ENCODE measurements at regions not wholly inside any gene's neighbourhood (a gene's known extent, or its start where the extent isn't known, plus 50 kb on each side); places are given as distances from the start of the nearest gene placed in this dataset.

GRCh38 chr4:29521281-29521680, 1198.9 kb upstream of the PCDH7 start:
- no peak for TF ChIP-seq FOXP2 (optimal IDR thresholded peaks at IDR 0.05; ENCODE audit: borderline replicate concordance, extremely low read depth, extremely low read length, insufficient read depth)

GRCh38 chr4:29536745-29537144, 1183.4 kb upstream of the PCDH7 start:
- TF ChIP-seq REST (IDR thresholded peaks at IDR 0.05; ENCODE audit: insufficient read depth in 1 of 2, low read depth in 2 of 2, low read length in 2 of 2) (no peak), FOXP2 (optimal IDR thresholded peaks at IDR 0.05; ENCODE audit: borderline replicate concordance, extremely low read depth, extremely low read length, insufficient read depth) (no peak), TAF1 (IDR thresholded peaks at IDR 0.05; ENCODE audit: borderline replicate concordance, insufficient read depth, low read length) (no peak), POLR2AphosphoS5 (IDR thresholded peaks at IDR 0.05; ENCODE audit: low read depth, low read length) (no peak), SIN3A (IDR thresholded peaks at IDR 0.05; ENCODE audit: borderline replicate concordance, insufficient read depth, low read length) (no peak)

GRCh38 chr4:29538889-29539646, 1181.1 kb upstream of the PCDH7 start:
- no peak for TF ChIP-seq POLR2AphosphoS5 (IDR thresholded peaks at IDR 0.05; ENCODE audit: low read depth, low read length)
- TF ChIP-seq REST (IDR thresholded peaks at IDR 0.05; ENCODE audit: insufficient read depth in 1 of 2, low read depth in 2 of 2, low read length in 2 of 2) = no peak
- no peak for TF ChIP-seq FOXP2 (optimal IDR thresholded peaks at IDR 0.05; ENCODE audit: borderline replicate concordance, extremely low read depth, extremely low read length, insufficient read depth)
- TF ChIP-seq TAF1 (IDR thresholded peaks at IDR 0.05; ENCODE audit: borderline replicate concordance, insufficient read depth, low read length) = no peak
- TF ChIP-seq SIN3A (IDR thresholded peaks at IDR 0.05; ENCODE audit: borderline replicate concordance, insufficient read depth, low read length) = no peak

- TF ChIP-seq POLR2AphosphoS5 (IDR thresholded peaks at IDR 0.05; ENCODE audit: low read depth, low read length) (no peak), REST (IDR thresholded peaks at IDR 0.05; ENCODE audit: insufficient read depth in 1 of 2, low read depth in 2 of 2, low read length in 2 of 2) (no peak), FOXP2 (optimal IDR thresholded peaks at IDR 0.05; ENCODE audit: borderline replicate concordance, extremely low read depth, extremely low read length, insufficient read depth) (no peak), SIN3A (IDR thresholded peaks at IDR 0.05; ENCODE audit: borderline replicate concordance, insufficient read depth, low read length) (no peak), TAF1 (IDR thresholded peaks at IDR 0.05; ENCODE audit: borderline replicate concordance, insufficient read depth, low read length) (no peak)
Observed at GRCh38 chr4:29540439-29541102, 1179.6 kb upstream of the PCDH7 start.

- no peak for TF ChIP-seq SIN3A (IDR thresholded peaks at IDR 0.05; ENCODE audit: borderline replicate concordance, insufficient read depth, low read length)
- TF ChIP-seq POLR2AphosphoS5 (IDR thresholded peaks at IDR 0.05; ENCODE audit: low read depth, low read length) = no peak
- no peak for TF ChIP-seq REST (IDR thresholded peaks at IDR 0.05; ENCODE audit: insufficient read depth in 1 of 2, low read depth in 2 of 2, low read length in 2 of 2)
- TF ChIP-seq TAF1 (IDR thresholded peaks at IDR 0.05; ENCODE audit: borderline replicate concordance, insufficient read depth, low read length) = no peak
- TF ChIP-seq FOXP2 (optimal IDR thresholded peaks at IDR 0.05; ENCODE audit: borderline replicate concordance, extremely low read depth, extremely low read length, insufficient read depth) = no peak
Observed at GRCh38 chr4:29541757-29542156, 1178.4 kb upstream of the PCDH7 start.

Data from PFSK-1 (cell line).